Ectodermal cell (in vitro differentiated cells): ENCODE measurements at regions not wholly inside any gene's neighbourhood (a gene's known extent, or its start where the extent isn't known, plus 50 kb on each side); places are given as distances from the start of the nearest gene placed in this dataset.

Experiments
- H3K27ac ChIP-seq: 2 replicates; pipeline ENCODE4 v1.7.0; 2013; ENCODE audit warnings: mild to moderate bottlenecking, low read depth, low read length; ENCODE audit not compliant: insufficient read depth, poor library complexity, severe bottlenecking
- H3K27me3 ChIP-seq: 2 replicates; pipeline ENCODE4 v1.7.0; 2013; ENCODE audit warnings: mild to moderate bottlenecking, low read length; ENCODE audit not compliant: insufficient read depth, control insufficient read depth, poor library complexity, severe bottlenecking
- H3K36me3 ChIP-seq: one replicate; pipeline ENCODE4 v1.7.0; 2013; ENCODE audit warnings: low read length; ENCODE audit not compliant: control insufficient read depth, insufficient read depth
- H3K4me1 ChIP-seq: one replicate; pipeline ENCODE4 v1.7.0; 2013; ENCODE audit warnings: low read length; ENCODE audit not compliant: control insufficient read depth, insufficient read depth
- H3K4me3 ChIP-seq: 2 replicates; pipeline ENCODE4 v1.7.0; 2013; ENCODE audit warnings: low read depth, low read length, control low read depth; ENCODE audit not compliant: insufficient read depth
- H3K9me3 ChIP-seq: 2 replicates; pipeline ENCODE4 v1.7.0; 2013; ENCODE audit warnings: mild to moderate bottlenecking, low read length, moderate library complexity; ENCODE audit not compliant: control insufficient read depth
- WGBS, 2 experiments: methylation state at CpG; one replicate each; pipeline ENCODE4 v1.1.7; 2013; ENCODE audit warnings: missing lambda C conversion rate in 2 of 2; 5-methylcytosine and 5-hydroxymethylcytosine counted together

DNA sequence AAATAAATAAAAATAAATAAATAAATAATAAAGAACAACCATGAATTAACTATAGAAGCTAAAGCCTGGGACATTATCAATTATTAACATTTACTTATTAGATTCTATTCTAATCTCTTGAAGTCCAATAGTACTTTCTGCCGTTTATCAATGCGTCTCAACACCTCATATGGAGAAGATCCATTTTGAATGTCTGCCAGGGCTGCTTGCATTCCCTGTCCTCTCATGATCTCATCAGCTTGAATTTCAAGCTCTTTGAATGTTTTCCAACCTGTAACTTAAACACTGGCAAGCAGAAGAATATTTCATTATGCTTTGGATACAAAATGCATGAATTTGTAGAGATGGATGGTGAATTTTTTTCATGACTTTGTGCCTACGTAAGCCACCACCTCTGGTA lies 191.9 kb upstream of the ANKFN1 start:
- Histone ChIP-seq H3K4me3 (no peak overlapping the region), H3K36me3 (no peaks in the 10 kb centered on the region), H3K4me1 (no peaks in the 10 kb centered on the region), H3K9me3 (no peaks in the 10 kb centered on the region), H3K27ac (no peak overlapping the region), H3K27me3 (no peaks in the 10 kb centered on the region)
- 95% methylated on average over 2 to 3 of the region's 3 CpGs for WGBS, 2 experiments

DNA sequence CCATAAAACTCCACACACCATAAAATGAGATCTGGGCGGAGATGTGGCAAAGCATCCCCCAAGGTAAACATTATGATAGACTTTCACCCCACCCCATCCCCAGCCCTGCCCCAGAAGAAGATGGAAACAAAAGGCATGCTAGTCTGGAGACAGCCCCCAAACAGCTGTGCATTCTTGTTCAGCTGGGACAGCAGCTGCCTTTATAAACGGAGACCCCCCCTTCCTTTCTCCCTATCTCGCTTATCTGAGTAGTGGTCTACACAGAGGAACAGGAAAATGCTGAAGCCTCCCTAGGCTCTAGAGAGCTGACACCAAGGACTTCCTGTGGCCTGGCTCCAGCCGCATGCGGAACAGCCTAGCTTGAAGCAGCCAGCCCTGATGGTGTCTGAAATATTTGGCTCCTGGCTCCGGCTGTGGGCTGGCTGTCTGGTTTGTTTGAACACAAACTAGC lies 190.3 kb upstream of the ANKFN1 start:
- Histone ChIP-seq H3K4me1 (no peaks in the 10 kb centered on the region), H3K27ac (no peak overlapping the region), H3K4me3 (no peak overlapping the region), H3K27me3 (no peaks in the 10 kb centered on the region), H3K9me3 (no peaks in the 10 kb centered on the region), H3K36me3 (no peaks in the 10 kb centered on the region)
- WGBS, 2 experiments = 90 to 93% methylated on average over 6 of the region's 6 CpGs

DNA sequence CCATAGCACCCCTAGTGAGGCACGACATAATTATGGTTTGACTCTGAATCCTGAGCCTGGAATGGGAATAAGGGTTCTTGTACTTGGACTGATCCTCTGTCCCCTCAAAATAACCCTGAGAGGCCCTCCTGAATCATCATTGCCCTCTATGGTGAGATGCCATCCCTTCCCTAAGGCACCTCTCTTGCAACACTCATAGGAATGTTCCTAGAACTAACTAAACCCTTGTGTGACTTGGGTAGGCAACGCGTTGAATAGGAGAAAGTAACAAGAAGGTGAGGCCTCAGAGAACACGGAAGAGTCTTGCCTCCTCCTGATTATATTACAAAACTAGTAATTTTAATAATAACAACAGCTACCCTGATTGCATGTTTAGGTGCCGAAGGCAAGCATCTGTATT lies 189.1 kb upstream of the ANKFN1 start:
- H3K36me3 ChIP-seq = no peaks in the 10 kb centered on the region
- H3K4me3 ChIP-seq = no peak overlapping the region
- 93 to 97% methylated on average over 5 of the region's 5 CpGs for WGBS, 2 experiments
- H3K9me3 ChIP-seq = no peaks in the 10 kb centered on the region
- no peaks in the 10 kb centered on the region for H3K4me1 ChIP-seq
- no peak overlapping the region for H3K27ac ChIP-seq
- H3K27me3 ChIP-seq = no peaks in the 10 kb centered on the region

DNA sequence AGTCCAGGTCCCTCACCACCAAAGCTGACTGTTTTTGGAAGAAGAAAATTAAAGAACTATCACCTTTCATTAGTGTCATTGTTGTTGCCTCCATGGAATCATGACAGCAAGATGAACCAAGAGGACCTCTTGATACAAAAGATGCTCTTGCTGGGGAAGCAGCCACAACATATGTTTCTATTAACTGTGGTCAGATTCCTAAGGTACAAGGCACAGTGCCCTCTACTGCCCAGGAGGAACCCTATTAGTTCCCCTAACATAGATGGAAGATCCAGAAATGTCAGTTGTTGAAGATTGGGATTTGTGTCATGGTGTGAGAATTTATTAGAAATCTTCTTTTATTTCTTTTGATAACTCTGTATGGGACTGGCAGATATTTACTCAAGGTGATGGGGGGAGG lies 188.2 kb upstream of the ANKFN1 start:
- no peaks in the 10 kb centered on the region for H3K9me3 ChIP-seq
- no peak overlapping the region for H3K27ac ChIP-seq
- H3K27me3 ChIP-seq = no peaks in the 10 kb centered on the region
- no peaks in the 10 kb centered on the region for H3K4me1 ChIP-seq
- H3K36me3 ChIP-seq = no peaks in the 10 kb centered on the region
- no peak overlapping the region for H3K4me3 ChIP-seq

DNA sequence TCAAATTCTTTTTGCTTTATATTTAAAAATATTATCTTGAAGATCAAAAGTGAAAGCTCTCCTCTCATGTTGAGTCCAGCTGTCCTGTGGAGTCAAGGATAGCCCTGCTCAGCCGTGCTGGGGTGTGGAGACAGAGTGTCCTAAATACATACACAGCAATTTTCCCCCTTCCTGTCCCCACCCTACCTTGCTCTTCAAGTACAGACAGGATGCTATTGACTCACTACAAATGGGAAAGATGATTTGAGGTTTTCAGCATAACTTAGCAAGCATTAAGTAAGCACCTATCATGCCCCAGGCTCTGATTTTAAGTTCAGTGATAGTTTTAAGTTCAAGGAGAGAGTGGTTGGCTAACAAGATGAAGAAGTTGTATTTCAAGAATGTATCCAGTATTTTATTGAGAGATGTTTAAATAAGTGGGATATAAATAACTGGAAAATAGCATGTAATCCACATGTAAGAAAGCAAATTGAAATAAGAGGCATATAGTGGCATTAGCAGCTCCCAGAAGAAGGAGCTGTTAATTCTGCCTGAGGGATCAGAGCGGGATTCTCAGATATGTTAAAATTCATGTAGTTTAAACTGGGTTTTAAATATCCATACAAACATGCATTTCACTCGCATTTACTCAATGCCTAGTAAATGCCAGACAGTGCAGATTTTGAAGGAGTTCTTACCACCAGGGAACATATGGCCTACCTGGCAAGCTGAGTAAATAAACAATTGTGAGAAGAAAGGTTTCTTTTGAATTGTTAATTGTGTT lies 183.5 kb upstream of the ANKFN1 start:
- Histone ChIP-seq H3K27ac (no peak overlapping the region), H3K36me3 (no peaks in the 10 kb centered on the region), H3K4me1 (no peaks in the 10 kb centered on the region), H3K9me3 (no peaks in the 10 kb centered on the region), H3K27me3 (no peaks in the 10 kb centered on the region), H3K4me3 (no peak overlapping the region)
- WGBS, 2 experiments = 72 to 90% methylated on average over 1 to 2 of the region's 3 CpGs

DNA sequence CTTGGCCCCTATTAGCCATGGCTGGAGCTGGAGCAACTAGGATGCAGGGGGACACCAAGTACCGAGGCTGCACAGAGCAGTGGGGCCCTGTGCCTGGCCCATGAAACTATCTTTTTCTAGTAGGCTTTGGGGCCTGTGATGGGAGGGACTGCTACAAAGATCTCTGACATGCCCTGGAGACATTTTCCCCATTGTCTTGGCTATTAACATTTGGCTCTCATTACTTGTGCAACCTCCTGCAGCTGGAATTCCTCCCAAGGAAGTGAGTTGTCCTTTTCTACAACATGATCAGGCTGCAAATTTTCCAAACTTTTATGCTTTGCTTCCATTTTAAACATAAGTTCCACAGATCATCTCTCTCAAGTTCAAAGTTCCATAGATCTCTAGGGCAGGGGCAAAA lies 174.7 kb upstream of the ANKFN1 start:
- Histone ChIP-seq H3K4me3 (no peak overlapping the region), H3K27ac (no peak overlapping the region), H3K4me1 (no peaks in the 10 kb centered on the region), H3K9me3 (no peaks in the 10 kb centered on the region), H3K27me3 (no peaks in the 10 kb centered on the region), H3K36me3 (no peaks in the 10 kb centered on the region)
- whole genome bisulfite sequencing, 2 experiments = 93 to 96% methylated on average over 1 of the region's 1 CpG

DNA sequence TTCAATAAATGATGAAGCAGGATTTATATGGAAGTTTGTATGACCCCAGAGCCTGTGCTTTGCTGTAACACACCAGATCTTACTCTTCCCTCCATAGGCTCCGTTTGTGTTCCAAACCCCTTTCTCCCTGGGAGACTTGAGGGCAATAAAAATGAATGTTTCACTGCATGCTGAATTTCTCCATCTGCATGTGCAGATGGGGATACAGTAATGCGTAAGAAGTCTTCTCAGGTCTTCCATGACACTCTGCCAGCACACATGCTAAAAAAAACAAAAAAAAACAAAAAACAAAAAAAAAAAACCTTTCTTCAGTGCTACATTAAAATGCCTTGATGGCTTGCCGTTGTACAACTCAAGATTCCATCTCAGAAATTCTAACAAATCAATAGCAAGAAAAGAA lies 170.2 kb upstream of the ANKFN1 start:
- Histone ChIP-seq H3K4me3 (no peak overlapping the region), H3K36me3 (no peaks in the 10 kb centered on the region), H3K27me3 (no peaks in the 10 kb centered on the region), H3K27ac (no peak overlapping the region), H3K4me1 (no peaks in the 10 kb centered on the region), H3K9me3 (no peaks in the 10 kb centered on the region)
- WGBS, 2 experiments = 97 to 100% methylated on average over 3 of the region's 3 CpGs

DNA sequence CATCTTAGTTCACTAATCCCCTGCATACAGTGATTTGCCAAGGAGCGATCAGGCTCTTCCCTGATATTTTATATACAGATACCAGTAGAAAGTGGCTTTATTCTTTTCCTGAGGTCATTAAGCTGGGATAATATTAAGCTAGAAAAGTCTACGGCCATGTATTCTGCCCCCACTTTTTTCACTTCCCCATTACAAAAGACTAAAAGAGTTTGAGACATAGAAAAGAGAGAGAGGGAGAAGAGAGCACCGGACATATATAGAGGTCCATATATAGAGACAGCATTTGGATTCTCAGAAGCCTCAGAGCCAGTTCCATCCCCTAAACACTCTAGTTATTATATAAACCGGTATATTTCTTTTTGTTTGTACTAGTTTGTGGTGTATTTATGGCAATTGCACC lies 166.5 kb upstream of the ANKFN1 start:
- Histone ChIP-seq H3K36me3 (no peaks in the 10 kb centered on the region), H3K27me3 (no peaks in the 10 kb centered on the region), H3K4me1 (peaks cover 8% of the 10 kb centered on the region), H3K27ac (no peak overlapping the region), H3K9me3 (no peaks in the 10 kb centered on the region), H3K4me3 (no peak overlapping the region)
- 94% methylated on average over 2 of the region's 4 CpGs for WGBS, 2 experiments

DNA sequence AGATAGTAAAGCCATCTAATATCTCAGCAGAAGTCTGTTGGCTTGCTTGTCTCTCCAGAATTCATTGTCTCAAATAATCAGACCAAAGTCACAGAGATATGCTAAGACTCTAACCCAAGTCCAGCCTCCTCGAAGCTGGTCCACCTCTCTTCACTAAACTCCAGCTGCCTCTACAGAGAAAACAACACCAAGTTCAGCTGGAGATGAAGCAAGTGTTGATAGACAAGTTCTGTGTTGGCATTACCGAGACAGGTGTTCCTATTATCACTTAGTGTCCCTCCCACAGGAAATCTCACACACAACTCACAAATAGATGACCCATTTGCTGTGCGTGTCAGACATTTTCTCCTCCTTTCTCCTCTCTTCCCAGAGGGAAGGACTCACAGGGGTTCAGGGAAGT lies 164.4 kb upstream of the ANKFN1 start:
- 90 to 92% methylated on average over 3 of the region's 3 CpGs for WGBS, 2 experiments
- Histone ChIP-seq H3K36me3 (no peaks in the 10 kb centered on the region), H3K9me3 (no peaks in the 10 kb centered on the region)

DNA sequence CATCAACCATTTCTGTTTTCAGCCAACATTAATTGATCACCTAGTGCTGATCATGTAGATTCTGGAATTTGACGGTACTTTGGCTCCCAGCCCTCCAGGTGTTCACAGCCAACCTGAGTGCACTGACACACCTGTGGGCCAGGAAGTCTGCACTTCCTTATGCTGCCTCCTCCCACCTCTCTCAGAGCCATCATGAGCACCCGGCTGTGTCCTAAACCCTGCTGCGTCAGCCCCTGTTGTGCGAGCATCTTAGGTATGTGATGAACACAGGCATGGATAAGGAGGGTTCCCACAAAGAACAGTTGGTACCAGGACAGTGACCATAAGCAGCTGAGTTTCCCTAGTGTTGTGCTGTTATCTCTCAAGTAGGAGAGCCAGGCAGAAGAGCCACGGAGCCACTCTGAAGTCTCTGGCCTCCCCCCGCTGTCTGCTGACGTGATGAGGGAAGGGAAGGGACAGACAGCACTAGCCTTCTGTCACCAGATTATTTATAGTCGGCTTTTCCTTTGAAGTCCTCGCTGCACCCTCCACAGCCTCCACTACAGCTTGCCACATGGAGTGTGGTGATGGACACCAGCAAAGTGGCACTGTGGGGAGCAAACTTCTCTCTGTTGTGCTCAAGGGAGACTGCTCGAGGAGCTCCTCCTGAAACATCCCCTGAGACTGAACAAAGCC lies 162.8 kb upstream of the ANKFN1 start:
- Histone ChIP-seq H3K9me3 (no peaks in the 10 kb centered on the region), H3K36me3 (no peaks in the 10 kb centered on the region), H3K4me3 (no peak overlapping the region), H3K27me3 (no peaks in the 10 kb centered on the region), H3K4me1 (peaks cover 8% of the 10 kb centered on the region), H3K27ac (no peak overlapping the region)
- WGBS, 2 experiments = 51 to 65% methylated on average over 10 of the region's 10 CpGs

More for the DNA sequence above, 164.4 kb upstream of the ANKFN1 start:
- no peak overlapping the region for H3K4me3 ChIP-seq
- H3K27ac ChIP-seq = no peak overlapping the region
- peaks cover 8% of the 10 kb centered on the region for H3K4me1 ChIP-seq
- H3K27me3 ChIP-seq = no peaks in the 10 kb centered on the region
